GM12878 (cell line): ENCODE measurements at regions not wholly inside any gene's neighbourhood (a gene's known extent, or its start where the extent isn't known, plus 50 kb on each side); places are given as distances from the start of the nearest gene placed in this dataset.

Source experiments
- ATAC-seq: fragments of 200-7000 bp; cut with Tn5 transposase; 3 replicates; pipeline ENCODE4 v1.9.1; 2020; ENCODE audit warnings: mild to moderate bottlenecking, moderate library complexity
- BruUV-seq: library from RNA; stranded (reverse); fragments of 400-500 nt; replicated peaks from 2 replicates; lab custom pipeline; 2021; lab: Mats Ljungman, UMichigan
- CTCF ChIA-PET: fragments of 300-600 bp; sonication (Branson Sonifier 250); formaldehyde crosslinking; extraction: SDS; loops from one replicate; lab custom pipeline; 2021; ENCODE audit warnings: inconsistent platforms; lab: Yijun Ruan, JAX
- POLR2A ChIA-PET: fragments of 350-600 bp; formaldehyde crosslinking; extraction: SDS; loops from one replicate; lab custom pipeline; 2021; ENCODE audit warnings: inconsistent platforms; lab: Charles Lee
- RAD21 ChIA-PET: fragments of 300-600 bp; sonication (Branson Sonifier 250); formaldehyde crosslinking; loops from one replicate; lab custom pipeline; 2023; ENCODE audit warnings: antibody characterized with exemption; ENCODE audit not compliant: unreplicated experiment; lab: Charles Lee
- SMC1A ChIA-PET: fragments of 300-600 bp; sonication (Branson Sonifier 250); formaldehyde crosslinking; loops from one replicate; lab custom pipeline; 2023; ENCODE audit not compliant: unreplicated experiment, uncharacterized antibody; lab: Charles Lee
- DNase-seq: peaks from one replicate; pipeline ENCODE4 v3.0.0-alpha.2; 2011; ENCODE audit warnings: low read depth, low spot score
- FAIRE-seq: peaks from 3 replicates; lab custom pipeline; 2011; peaks lifted over from hg19 to GRCh38; lab: Jason Lieb, UNC
- H2AFZ ChIP-seq: 2 replicates; pipeline ENCODE4 v1.6.0; 2011; ENCODE audit warnings: low read depth, low read length, control low read depth; ENCODE audit not compliant: control insufficient read depth
- H3K27ac ChIP-seq: 2 replicates; pipeline ENCODE4 v1.5.1; 2011; ENCODE audit warnings: control low read depth; ENCODE audit not compliant: control insufficient read depth, insufficient read depth
- H3K27me3 ChIP-seq, 2 experiments: replicated peaks in 1 of 2; 2 replicates each; pipeline versions ENCODE4 v1.6.0 to v1.6.1; 2011; ENCODE audit warnings: low read length in 1 of 2; ENCODE audit not compliant: control insufficient read depth in 2 of 2, insufficient read depth in 2 of 2
- H3K36me3 ChIP-seq, 2 experiments: 2 replicates each; pipeline ENCODE4 v1.5.1; 2011; ENCODE audit warnings: low read length in 1 of 2; ENCODE audit not compliant: control insufficient read depth in 2 of 2, insufficient read depth in 2 of 2
- H3K4me1 ChIP-seq: 2 replicates; pipeline ENCODE4 v1.6.1; 2011; ENCODE audit warnings: mild to moderate bottlenecking, low read length, moderate library complexity, mixed read lengths; ENCODE audit not compliant: control insufficient read depth, insufficient read depth
- H3K4me2 ChIP-seq: 2 replicates; pipeline ENCODE4 v1.6.0; 2011; ENCODE audit warnings: control low read depth; ENCODE audit not compliant: control insufficient read depth, insufficient read depth
- H3K4me3 ChIP-seq: fragments of 200-600 bp; sonication (generic); 2 replicates; pipeline ENCODE4 v1.5.1; 2016
- H3K79me2 ChIP-seq: 2 replicates; pipeline ENCODE4 v1.6.0; 2011; ENCODE audit warnings: low read length; ENCODE audit not compliant: control insufficient read depth, insufficient read depth
- H3K9ac ChIP-seq: 2 replicates; pipeline ENCODE4 v1.8.0; 2011; ENCODE audit warnings: low read length, control low read depth, mixed read lengths; ENCODE audit not compliant: control insufficient read depth, insufficient read depth
- H3K9me3 ChIP-seq: replicated peaks from 3 replicates; pipeline ENCODE4 v1.5.1; 2011; ENCODE audit warnings: mild to moderate bottlenecking, low read length; ENCODE audit not compliant: control insufficient read depth, insufficient read depth
- H4K20me1 ChIP-seq: 2 replicates; pipeline ENCODE4 v1.6.0; 2011; ENCODE audit not compliant: control insufficient read depth, insufficient read depth
- CHD1 ChIP-seq: IDR thresholded peaks from 2 replicates; pipeline ENCODE4 v1.6.1; 2012; ENCODE audit warnings: low read depth, low read length, improper control_type of control experiment
- EED ChIP-seq: sonication (generic); IDR thresholded peaks from 2 replicates; pipeline ENCODE4 v1.6.1; 2016; ENCODE audit warnings: antibody characterized with exemption, low read depth
- HCFC1 ChIP-seq: fragments of 150-350 bp; IDR thresholded peaks from 2 replicates; pipeline ENCODE4 v1.6.1; 2014; ENCODE audit warnings: low read length
- HSF1 ChIP-seq: fragments of 150-350 bp; IDR thresholded peaks from 2 replicates; pipeline ENCODE4 v1.6.1; 2014; ENCODE audit warnings: mild to moderate bottlenecking, low read depth, low read length
- IRF5 ChIP-seq: fragments of 450-650 bp; IDR thresholded peaks from 2 replicates; pipeline ENCODE4 v1.6.1; 2017; ENCODE audit warnings: borderline replicate concordance
- MTA3 ChIP-seq: IDR thresholded peaks from 2 replicates; pipeline ENCODE4 v1.6.1; 2012; ENCODE audit warnings: low read length, inconsistent platforms, borderline replicate concordance
- NR2C2 ChIP-seq: IDR thresholded peaks from 2 replicates; pipeline ENCODE4 v1.6.1; 2011; ENCODE audit warnings: borderline replicate concordance, low read depth; ENCODE audit not compliant: control insufficient read depth, insufficient read length
- SMARCA5 ChIP-seq: fragments of 450-650 bp; IDR thresholded peaks from 2 replicates; pipeline ENCODE4 v1.6.1; 2017; ENCODE audit warnings: mild to moderate bottlenecking
- STAT3 ChIP-seq: IDR thresholded peaks from 2 replicates; pipeline ENCODE4 v1.6.1; 2011; ENCODE audit warnings: low read depth, low read length, improper control_type of control experiment
- TARDBP ChIP-seq: IDR thresholded peaks from 2 replicates; pipeline ENCODE4 v1.6.1; 2016; ENCODE audit warnings: borderline replicate concordance
- TCF3 ChIP-seq: IDR thresholded peaks from 2 replicates; pipeline ENCODE4 v1.6.1; 2012; ENCODE audit warnings: low read depth, mild to moderate bottlenecking, low read length, borderline replicate concordance; ENCODE audit not compliant: insufficient read depth
- ZBED1 ChIP-seq: IDR thresholded peaks from 2 replicates; pipeline ENCODE4 v1.6.1; 2016; ENCODE audit warnings: borderline replicate concordance
- ZBTB4 ChIP-seq: fragments of 450-650 bp; formaldehyde crosslinking; IDR thresholded peaks from 2 replicates; pipeline ENCODE4 v1.4.0; 2022; ENCODE audit warnings: mild to moderate bottlenecking, moderate library complexity
- WGBS: methylation state at CpG from one replicate; pipeline ENCODE4 v1.1.6; 2016; ENCODE audit warnings: low lambda C conversion rate; ENCODE audit not compliant: insufficient replicate concordance, insufficient coverage; ENCODE audit errors: missing lambda C conversion rate; 5-methylcytosine and 5-hydroxymethylcytosine counted together
- in situ Hi-C: fragments of 300-500 bp; cut with MboI; formaldehyde crosslinking; loops from 9 replicates; pipeline ENCODE4 v1.14.3; 2018; ENCODE audit warnings: mixed read lengths
- intact Hi-C: fragments of 100-400 bp; cut with micrococcal nuclease; formaldehyde crosslinking; loops from one replicate; pipeline ENCODE4 v1.14.2; 2022; ENCODE audit not compliant: unreplicated experiment
- TF ChIP-seq, protein P1 (sequence below): fragments of 450-650 bp; IDR thresholded peaks from 2 replicates; pipeline ENCODE4 v1.6.1; 2016; ENCODE audit warnings: mild to moderate bottlenecking, moderate library complexity, borderline replicate concordance

DNA sequence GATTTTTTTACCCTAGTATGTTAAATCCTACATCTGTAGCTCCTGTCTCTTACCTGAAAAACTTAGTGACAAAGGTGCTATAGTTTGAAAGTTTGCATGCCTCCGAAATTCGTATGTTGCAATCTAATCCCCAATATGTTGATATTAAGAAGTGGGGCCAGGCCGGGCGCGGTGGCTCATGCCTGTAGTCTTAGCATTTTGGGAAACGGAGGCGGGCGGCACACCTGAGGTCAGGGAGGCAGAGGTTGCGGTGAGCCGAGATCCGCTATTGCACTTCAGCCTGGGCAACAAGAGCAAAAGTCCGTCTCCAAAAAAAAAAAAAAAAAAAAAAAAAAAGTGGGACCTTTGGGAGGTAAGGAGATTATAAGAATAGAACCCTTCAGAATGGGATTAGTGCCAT, 471.3 kb upstream of the TECRL start:
- RAD21 ChIA-PET, result no interaction called here
- intact Hi-C loops (no loop called here), in situ Hi-C loops (no loop called here)
- Histone ChIP-seq H3K4me3 (no peak overlapping the region), H3K79me2 (no peaks in the 10 kb centered on the region), H3K9ac (no peak overlapping the region), H3K36me3 (no peaks in the 10 kb centered on the region), H3K4me1 (no peaks in the 10 kb centered on the region), H4K20me1 (no peaks in the 10 kb centered on the region), H3K4me2 (no peak overlapping the region), H3K27ac (no peak overlapping the region), H2AFZ (no peak overlapping the region), H3K9me3 (no peaks in the 10 kb centered on the region), H3K27me3 (no peaks in the 10 kb centered on the region)
- SMC1A ChIA-PET, result no interaction called here
- 72% methylated on average over 9 of the region's 12 CpGs for WGBS
- ATAC-seq (no peak), DNase-seq (no peak), FAIRE-seq (no peak)
- POLR2A ChIA-PET, result no interaction called here
- CTCF ChIA-PET, result no interaction called here
- BruUV-seq, result no TSS peak
- TF ChIP-seq ZBTB4 (CRISPR knock-in tag), result no peak
- TF ChIP-seq ZBED1, result no peak
- TF ChIP-seq, protein P1, sequence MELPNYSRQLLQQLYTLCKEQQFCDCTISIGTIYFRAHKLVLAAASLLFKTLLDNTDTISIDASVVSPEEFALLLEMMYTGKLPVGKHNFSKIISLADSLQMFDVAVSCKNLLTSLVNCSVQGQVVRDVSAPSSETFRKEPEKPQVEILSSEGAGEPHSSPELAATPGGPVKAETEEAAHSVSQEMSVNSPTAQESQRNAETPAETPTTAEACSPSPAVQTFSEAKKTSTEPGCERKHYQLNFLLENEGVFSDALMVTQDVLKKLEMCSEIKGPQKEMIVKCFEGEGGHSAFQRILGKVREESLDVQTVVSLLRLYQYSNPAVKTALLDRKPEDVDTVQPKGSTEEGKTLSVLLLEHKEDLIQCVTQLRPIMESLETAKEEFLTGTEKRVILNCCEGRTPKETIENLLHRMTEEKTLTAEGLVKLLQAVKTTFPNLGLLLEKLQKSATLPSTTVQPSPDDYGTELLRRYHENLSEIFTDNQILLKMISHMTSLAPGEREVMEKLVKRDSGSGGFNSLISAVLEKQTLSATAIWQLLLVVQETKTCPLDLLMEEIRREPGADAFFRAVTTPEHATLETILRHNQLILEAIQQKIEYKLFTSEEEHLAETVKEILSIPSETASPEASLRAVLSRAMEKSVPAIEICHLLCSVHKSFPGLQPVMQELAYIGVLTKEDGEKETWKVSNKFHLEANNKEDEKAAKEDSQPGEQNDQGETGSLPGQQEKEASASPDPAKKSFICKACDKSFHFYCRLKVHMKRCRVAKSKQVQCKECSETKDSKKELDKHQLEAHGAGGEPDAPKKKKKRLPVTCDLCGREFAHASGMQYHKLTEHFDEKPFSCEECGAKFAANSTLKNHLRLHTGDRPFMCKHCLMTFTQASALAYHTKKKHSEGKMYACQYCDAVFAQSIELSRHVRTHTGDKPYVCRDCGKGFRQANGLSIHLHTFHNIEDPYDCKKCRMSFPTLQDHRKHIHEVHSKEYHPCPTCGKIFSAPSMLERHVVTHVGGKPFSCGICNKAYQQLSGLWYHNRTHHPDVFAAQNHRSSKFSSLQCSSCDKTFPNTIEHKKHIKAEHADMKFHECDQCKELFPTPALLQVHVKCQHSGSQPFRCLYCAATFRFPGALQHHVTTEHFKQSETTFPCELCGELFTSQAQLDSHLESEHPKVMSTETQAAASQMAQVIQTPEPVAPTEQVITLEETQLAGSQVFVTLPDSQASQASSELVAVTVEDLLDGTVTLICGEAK, result no peak
- no peak for TF ChIP-seq NR2C2
- TF ChIP-seq HSF1, result no peak
- TF ChIP-seq STAT3, result no peak
- no peak for TF ChIP-seq HCFC1
- no peak for TF ChIP-seq EED
- TF ChIP-seq MTA3, result no peak
- TF ChIP-seq IRF5, result no peak
- TF ChIP-seq TARDBP, result no peak
- no peak for TF ChIP-seq SMARCA5
- TF ChIP-seq TCF3, result no peak
- TF ChIP-seq CHD1, result no peak
